Heart right ventricle (tissue), 16 donors: ENCODE measurements at regions not wholly inside any gene's neighbourhood (a gene's known extent, or its start where the extent isn't known, plus 50 kb on each side); places are given as distances from the start of the nearest gene placed in this dataset.

Experiments used
- ATAC-seq, 8 donors: fragments of 200-7000 bp; cut with Tn5 transposase; one replicate each; pipeline ENCODE4 v1.9.1; 2020; ENCODE audit warnings: mild to moderate bottlenecking in 8 of 8, moderate library complexity in 8 of 8, moderate number of reproducible peaks in 1 of 8
- DNase-seq, 2 donors: peaks; one replicate each; pipeline ENCODE4 v3.0.0-alpha.2; 2020
- H3K27ac ChIP-seq, 10 donors: fragments of 200-600 bp; sonication (generic) in 2 of 10; one replicate each; pipeline versions ENCODE4 v1.5.0 to v1.8.0; 2020 to 2022; ENCODE audit warnings: mild to moderate bottlenecking in 3 of 10
- H3K27me3 ChIP-seq, 7 donors: fragments of 200-600 bp; one replicate each; pipeline ENCODE4 v1.8.0; 2021 to 2022; ENCODE audit warnings: mild to moderate bottlenecking in 2 of 7
- H3K36me3 ChIP-seq, 9 donors: fragments of 200-600 bp; sonication (generic) in 1 of 9; one replicate each; pipeline versions ENCODE4 v1.5.0 to v1.8.0; 2020 to 2022; ENCODE audit warnings: mild to moderate bottlenecking in 2 of 9
- H3K4me1 ChIP-seq, 9 donors: fragments of 200-600 bp; sonication (generic) in 1 of 9; one replicate each; pipeline versions ENCODE4 v1.5.0 to v1.8.0; 2020 to 2022; ENCODE audit warnings: mild to moderate bottlenecking in 4 of 9
- H3K4me3 ChIP-seq, 10 donors: fragments of 200-600 bp; sonication (generic) in 2 of 10; one replicate each; pipeline versions ENCODE4 v1.5.0 to v1.8.0; 2020 to 2022; ENCODE audit warnings: mild to moderate bottlenecking in 7 of 10, moderate library complexity in 2 of 10
- H3K9me3 ChIP-seq, 11 donors: fragments of 200-600 bp in 10 of 11; sonication (generic) in 2 of 11; one replicate each; pipeline versions ENCODE4 v1.5.0 to v1.8.0; 2013 to 2022; ENCODE audit warnings: mild to moderate bottlenecking in 2 of 11, control low read depth in 1 of 11, moderate library complexity in 1 of 11
- CTCF ChIP-seq, 9 donors: fragments of 200-600 bp; sonication (generic) in 2 of 9; IDR thresholded peaks; one replicate each; pipeline versions ENCODE4 v1.5.0 to v1.8.0; 2021 to 2022; ENCODE audit warnings: antibody characterized with exemption in 9 of 9, mild to moderate bottlenecking in 5 of 9, moderate library complexity in 1 of 9
- WGBS, 2 donors: extraction: QIAGEN DNeasy Blood & Tissue Kit; methylation state at CpG; one replicate each; pipeline ENCODE4 v1.1.7; 2013; ENCODE audit warnings: inconsistent platforms in 1 of 2; 5-methylcytosine and 5-hydroxymethylcytosine counted together
- intact Hi-C, 10 donors: fragments of 100-400 bp; cut with DNase I; formaldehyde crosslinking; loops; one replicate each; pipeline versions ENCODE4 v1.11.1 to v1.14.2; 2022
- donor health status: Arrhythmogenic right ventricular cardiomyopathy.
- donor health status: ischemic (EF 13 %, LVEDD 7.1; RV severe dilation, severe dysfunction).
- donor health status: healthy with polysubstance abuse.
- donor health status: DM: no; HTN: yes; CAD: no.
- donor health status: DM: no; HTN: no; CAD: no.
- donor health status: ischemic (EF 25% LVEDD 6.9; RV normal size, moderate dysfunction).
- donor health status: ischemic (EF 25% LVEDD 5.7; RV mildly dilated, moderate dysfunction).
- donor health status: healthy.
- donor health status: DM: yes; HTN: yes; CAD: no.
- donor health status: Ischemic cardiomyopathy.
- donor health status: ischemic (EF 35%, LVEDD 5.7; RV mildly dilated, moderate dysfunction).
- donor health status: nonischemic (EF 11% LVEDD 7.7; RV severe dilation, severe dysfunction).
- donor health status: DM: yes; HTN: yes; CAD: no.
- donor health status: PGD.
- donor health status: ischemic (EF 29% LVEDD 5.4; RV normal size, mild dysfunction).
- donor health status: nonischemic (EF 23%, LVEDD 6.1; RV moderate dilation, normal function).

GRCh38 chr13:92951273-92951890 is 275.2 kb upstream of the GPC6 start:
- H3K27me3 ChIP-seq, result no peaks in the 10 kb centered on the region
- ATAC-seq (no peak), DNase-seq (no peak)
- no peak overlapping the region for H3K27ac ChIP-seq
- 42 to 43% methylated on average over 7 of the region's 7 CpGs for WGBS, 2 donors
- no peaks in the 10 kb centered on the region for H3K4me1 ChIP-seq
- H3K36me3 ChIP-seq, result no peaks in the 10 kb centered on the region
- intact Hi-C loops, result no loop called here
- TF ChIP-seq CTCF (IDR thresholded peaks at IDR 0.05), result no peak
- no peaks in the 10 kb centered on the region for H3K9me3 ChIP-seq
- H3K4me3 ChIP-seq, result no peak overlapping the region

GRCh38 chr13:92952161-92952560 is 274.4 kb upstream of the GPC6 start:
- TF ChIP-seq CTCF (IDR thresholded peaks at IDR 0.05), result no peak
- Histone ChIP-seq H3K4me1 (no peaks in the 10 kb centered on the region), H3K27me3 (no peaks in the 10 kb centered on the region), H3K4me3 (no peak overlapping the region), H3K27ac (no peak overlapping the region), H3K9me3 (no peaks in the 10 kb centered on the region), H3K36me3 (no peaks in the 10 kb centered on the region)
- intact Hi-C loops, result no loop called here
- DNase-seq (no peak), ATAC-seq (no peak)
- 61 to 67% methylated on average over 4 of the region's 4 CpGs for WGBS, 2 donors

GRCh38 chr13:92954746-92955145 is 271.9 kb upstream of the GPC6 start:
- Histone ChIP-seq H3K27ac (no peak overlapping the region), H3K9me3 (peaks cover 0 to 3% (median 0%) of the 10 kb centered on the region in 11 donors), H3K4me1 (no peaks in the 10 kb centered on the region), H3K27me3 (no peaks in the 10 kb centered on the region), H3K36me3 (no peaks in the 10 kb centered on the region), H3K4me3 (no peak overlapping the region)
- TF ChIP-seq CTCF (IDR thresholded peaks at IDR 0.05), result no peak
- ATAC-seq, result no peak
- WGBS, 2 donors, result 88 to 94% methylated on average over 5 of the region's 5 CpGs
- intact Hi-C loops, result no loop called here
- DNase-seq, result no peak

- DNase-seq (no peak), ATAC-seq (no peak)
- Histone ChIP-seq H3K4me1 (no peaks in the 10 kb centered on the region), H3K9me3 (peaks cover 0 to 17% (median 0%) of the 10 kb centered on the region in 11 donors), H3K36me3 (no peaks in the 10 kb centered on the region), H3K27me3 (no peaks in the 10 kb centered on the region), H3K27ac (no peak overlapping the region), H3K4me3 (no peak overlapping the region)
- no peak for TF ChIP-seq CTCF (IDR thresholded peaks at IDR 0.05)
- WGBS, 2 donors, result 87 to 88% methylated on average over 8 of the region's 8 CpGs
- intact Hi-C loops, result no loop called here
Measured at GRCh38 chr13:92959790-92960189, 266.8 kb upstream of the GPC6 start.
